HG03097 (cell line): ENCODE measurements at regions not wholly inside any gene's neighbourhood (a gene's known extent, or its start where the extent isn't known, plus 50 kb on each side); places are given as distances from the start of the nearest gene placed in this dataset.
A peak's percentile ranks its signal among the peaks of the same experiment; 100 is the strongest.
"Not testable (repeated sequence)": the region's sequence is repeated elsewhere in the genome, so short reads cannot be mapped to it uniquely, and the experiment has no call there.

Experiments used
- ATAC-seq: cut with Tn5 transposase; IDR thresholded peaks from one replicate; pipeline ENCODE4 v1.9.1; 2021; ENCODE audit not compliant: unreplicated experiment, low FRiP score

DNA sequence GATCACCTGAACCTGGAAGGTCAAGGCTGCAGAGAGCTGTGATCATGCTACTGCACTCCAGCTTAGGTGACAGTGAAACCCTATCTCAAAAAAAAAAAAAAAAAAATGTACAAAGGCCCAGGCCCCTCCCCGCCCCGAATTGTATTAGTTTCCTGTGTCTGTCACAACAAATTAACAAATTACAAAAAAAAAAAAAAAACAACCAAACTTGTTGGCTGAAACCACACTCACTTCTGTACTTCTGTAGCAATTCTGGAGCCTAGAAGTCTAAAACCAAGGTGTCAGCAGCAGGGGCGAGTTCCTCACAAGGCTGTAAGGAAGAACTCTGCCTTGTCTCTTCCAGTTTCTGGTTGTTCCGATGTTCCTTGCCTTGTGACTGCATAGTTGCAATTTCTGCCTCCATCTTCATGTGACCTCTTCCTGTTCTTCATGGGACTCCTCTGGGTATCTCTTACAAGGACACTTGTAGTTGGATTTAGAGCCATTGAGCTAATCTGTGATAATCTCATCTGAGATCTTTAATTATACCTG is 100.8 kb upstream of the ZSWIM2 start:
- ATAC-seq = no peak

DNA sequence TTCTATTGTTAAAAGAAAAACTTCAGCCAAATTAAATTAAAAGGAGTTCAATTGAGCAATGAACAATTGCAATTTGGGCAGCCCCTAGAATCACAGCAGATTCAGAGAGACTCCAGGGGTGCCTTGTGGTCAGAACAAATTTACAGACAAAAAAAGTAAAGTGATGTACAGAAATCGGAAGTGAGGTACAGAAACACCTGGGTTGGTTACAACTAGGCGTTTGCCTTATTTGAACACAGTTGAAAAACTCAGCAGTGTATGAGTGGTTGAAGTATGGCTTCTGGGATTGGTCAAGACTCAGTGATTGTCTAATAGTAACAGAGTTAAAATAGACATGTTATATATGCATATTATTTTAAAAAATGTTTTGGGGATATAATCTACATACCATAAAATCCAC is 98.5 kb upstream of the ZSWIM2 start:
- ATAC-seq = no peak

GRCh38 chr2:186946896-186947467 is 98.0 kb upstream of the ZSWIM2 start:
- ATAC-seq = no peak

- ATAC-seq = no peak
Measured at GRCh38 chr2:186941853-186942252, 92.9 kb upstream of the ZSWIM2 start.

DNA sequence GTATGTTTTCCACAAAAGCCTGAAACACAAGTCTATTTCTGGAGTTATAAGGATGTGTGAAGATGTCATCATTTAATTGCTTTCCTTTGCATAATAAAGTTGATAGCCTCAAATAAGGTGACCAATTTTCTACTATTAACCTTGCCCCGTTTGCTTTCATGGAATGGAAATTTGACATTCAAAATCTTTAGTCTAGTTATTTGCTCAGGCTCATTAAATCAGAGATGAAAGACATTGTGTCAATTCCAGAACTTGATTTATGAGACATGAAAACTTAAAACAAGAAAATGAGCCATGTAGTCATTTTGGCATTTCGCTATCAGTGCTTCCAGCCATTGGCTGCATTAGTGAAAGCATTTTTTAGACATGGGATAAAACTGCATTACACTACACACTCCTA is 91.5 kb upstream of the ZSWIM2 start:
- no peak for ATAC-seq

DNA sequence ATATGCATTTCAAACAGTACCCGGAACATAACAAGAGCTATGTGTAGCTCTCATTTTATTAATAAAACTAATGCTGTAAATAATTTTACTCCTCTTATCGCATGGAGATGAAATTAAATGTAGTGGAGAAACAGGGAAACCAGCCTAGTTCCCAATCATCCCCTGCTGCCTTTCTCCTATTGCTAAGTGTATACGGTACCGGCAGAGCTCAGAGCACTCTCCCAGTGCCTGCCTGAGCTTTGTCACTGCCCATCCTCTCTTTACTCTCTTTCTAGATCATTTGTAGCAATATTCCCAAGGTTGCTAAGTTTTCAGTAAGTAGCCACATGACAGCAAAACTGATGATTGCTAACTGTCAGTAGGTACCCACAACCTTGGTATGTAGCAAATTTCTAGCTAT is 85.5 kb upstream of the ZSWIM2 start:
- ATAC-seq = no peak

- ATAC-seq = no peak
Measured at GRCh38 chr2:186927867-186928191, 78.9 kb upstream of the ZSWIM2 start.

DNA sequence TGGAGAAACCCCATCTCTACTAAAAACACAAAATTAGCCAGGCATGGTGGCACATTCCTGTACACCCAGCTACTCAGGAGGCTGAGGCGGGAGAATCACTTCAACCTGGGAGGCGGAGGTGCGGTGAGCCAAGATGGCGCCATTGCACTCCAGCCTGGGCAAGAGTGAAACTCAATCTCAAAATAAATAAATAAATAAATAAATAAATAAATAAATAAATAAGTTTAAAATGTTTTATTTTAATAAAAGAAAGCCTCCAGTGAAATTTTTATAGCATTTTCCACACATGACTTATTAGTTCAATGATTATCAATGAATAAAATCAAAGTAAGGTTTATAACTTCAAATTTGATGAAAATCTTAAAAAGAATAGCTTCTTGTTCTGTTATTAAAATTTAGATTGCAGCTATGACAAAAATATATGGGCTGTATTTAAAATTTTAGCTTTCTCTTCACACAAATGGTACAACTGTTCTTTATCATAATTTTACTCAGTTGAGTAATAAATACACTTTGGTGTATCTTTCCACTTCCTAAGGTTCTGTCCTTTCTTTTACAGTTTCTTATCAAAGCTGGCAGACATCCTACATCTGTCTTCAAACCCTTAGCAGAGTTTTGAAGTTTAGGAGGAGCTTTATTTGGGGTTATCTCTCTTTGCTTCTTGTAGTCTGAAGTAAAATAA is 78.4 kb upstream of the ZSWIM2 start:
- no peak for ATAC-seq

DNA sequence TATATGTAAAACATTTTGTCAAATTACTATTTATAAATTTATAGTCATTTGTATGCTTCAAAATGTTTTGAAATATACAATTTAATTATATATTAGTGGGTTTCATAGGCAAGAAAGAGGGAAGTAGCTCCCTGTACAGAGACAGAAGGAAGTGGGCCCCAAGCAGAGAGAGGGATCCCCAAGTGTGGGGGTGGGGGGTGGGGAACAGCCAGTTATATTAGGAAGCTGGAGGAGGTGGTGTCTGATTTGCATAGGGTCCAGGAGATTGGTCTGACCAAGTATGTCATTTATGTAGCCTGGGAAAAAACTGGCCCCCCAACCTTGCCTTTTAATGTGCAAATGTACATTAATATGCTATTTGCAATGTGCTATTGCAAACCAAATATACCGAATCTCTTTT is 76.5 kb upstream of the ZSWIM2 start:
- no peak for ATAC-seq

- ATAC-seq = not testable (repeated sequence)
Measured at GRCh38 chr2:186922316-186922715, 73.3 kb upstream of the ZSWIM2 start.

GRCh38 chr2:186919296-186919695 is 70.3 kb upstream of the ZSWIM2 start:
- no peak for ATAC-seq

DNA sequence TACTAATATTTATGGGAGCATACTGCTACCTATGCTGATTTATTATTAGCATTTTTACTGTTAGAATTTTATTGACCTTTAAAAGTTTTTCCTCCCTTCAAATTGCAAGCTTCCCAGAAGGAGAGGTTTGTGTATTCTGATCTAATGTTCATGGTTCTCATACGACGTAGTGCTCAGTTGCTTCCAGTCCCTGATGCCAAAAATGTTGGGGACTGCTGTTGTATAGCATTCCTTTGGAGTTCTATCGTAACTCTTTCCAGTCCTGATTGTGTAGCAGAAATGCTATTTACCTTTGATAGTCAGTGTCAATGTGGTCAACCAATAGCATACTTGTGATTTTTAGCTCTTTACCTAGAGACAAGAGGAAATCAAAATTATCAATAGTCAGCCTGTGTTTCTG is 69.5 kb upstream of the ZSWIM2 start:
- ATAC-seq = no peak

GRCh38 chr2:186917866-186918265 is 68.9 kb upstream of the ZSWIM2 start:
- ATAC-seq = no peak

DNA sequence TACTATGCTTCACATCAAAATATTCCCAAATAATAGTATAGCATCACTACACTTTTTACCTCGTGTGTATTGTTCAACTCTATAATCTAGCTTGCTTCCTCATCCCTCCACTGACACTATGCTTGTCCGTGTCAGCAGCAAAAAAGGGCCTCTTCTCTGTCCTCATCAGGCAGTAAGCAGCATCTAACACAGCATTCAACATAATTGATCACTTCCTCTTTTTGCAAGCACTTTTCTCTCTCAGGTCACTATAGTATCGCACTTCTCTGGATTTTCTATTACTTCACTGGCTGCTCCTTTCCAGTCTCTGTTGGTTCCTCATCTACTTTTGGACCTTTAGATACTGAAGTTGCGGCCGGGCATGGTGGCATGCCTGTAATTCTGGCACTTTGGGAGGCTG is 64.9 kb upstream of the ZSWIM2 start:
- peak; percentile 76 for ATAC-seq

GRCh38 chr2:186912979-186913378 is 64.0 kb upstream of the ZSWIM2 start:
- ATAC-seq = no peak

DNA sequence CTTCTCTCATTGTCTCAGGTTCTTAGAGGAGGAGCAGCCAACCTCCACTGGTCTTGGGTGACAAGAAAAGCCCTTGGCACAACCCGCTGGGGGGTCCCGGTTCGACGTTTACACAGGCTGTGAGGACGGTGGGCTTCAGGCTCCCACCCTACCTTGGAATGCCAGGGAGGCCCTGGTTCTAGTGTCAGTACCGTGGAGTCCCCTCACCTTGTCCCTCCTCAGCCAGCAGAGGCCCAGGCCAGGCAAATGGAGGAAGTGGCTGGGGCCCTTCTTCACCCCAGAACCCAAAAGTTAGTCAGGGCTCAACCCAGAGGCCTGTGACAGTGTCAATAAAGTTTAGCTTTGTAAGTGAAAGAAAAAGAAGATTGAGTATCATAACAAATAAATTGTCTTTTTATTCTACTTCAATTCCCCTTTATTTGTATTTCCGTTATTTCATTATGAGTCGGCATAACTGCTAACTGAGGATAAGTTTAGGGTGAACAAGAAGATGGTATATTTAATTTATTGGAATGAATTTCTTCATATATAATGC is 62.6 kb upstream of the ZSWIM2 start:
- no peak for ATAC-seq

GRCh38 chr2:186910996-186911395 is 62.0 kb upstream of the ZSWIM2 start:
- ATAC-seq = no peak

GRCh38 chr2:186909095-186909494 is 60.1 kb upstream of the ZSWIM2 start:
- no peak for ATAC-seq

DNA sequence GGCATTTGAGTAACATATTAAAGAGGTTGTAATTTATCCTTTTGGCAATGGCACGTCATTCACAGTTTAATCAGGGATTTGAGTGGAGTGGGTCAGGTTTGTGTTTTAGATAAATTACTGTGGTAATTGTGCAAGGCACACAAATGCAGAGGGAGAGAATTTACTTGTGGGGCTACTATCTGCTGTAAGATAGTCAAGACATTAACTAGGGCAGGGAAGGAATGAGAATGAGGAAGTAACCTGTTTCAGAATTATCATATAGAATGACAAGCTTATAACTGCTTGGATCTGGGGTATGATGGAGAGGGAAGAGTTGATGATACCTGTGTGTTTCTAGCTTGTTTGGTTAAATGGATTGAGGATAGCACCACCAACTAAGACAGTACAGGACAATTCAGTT is 58.9 kb upstream of the ZSWIM2 start:
- no peak for ATAC-seq

DNA sequence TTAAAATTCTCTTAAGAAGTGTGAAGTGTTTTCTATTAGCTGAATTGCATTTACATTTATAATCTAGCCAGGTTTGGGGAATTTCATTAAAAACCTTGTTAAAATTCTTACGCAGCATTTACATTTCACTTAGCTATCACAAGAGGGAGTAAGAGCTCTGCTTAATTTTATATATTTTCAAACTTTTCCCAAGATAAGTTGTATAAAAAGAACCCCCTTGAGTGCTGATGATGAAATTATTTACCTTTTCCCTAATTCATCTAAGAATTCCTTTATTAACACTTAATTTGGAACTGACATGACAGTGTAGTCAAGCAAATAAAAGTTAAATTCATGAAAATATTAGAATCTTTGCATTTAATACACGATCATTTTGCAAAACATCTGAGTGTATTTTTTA is 54.2 kb upstream of the ZSWIM2 start:
- ATAC-seq = no peak
